Fibroblast of the aortic adventitia (primary cell): ENCODE measurements at regions not wholly inside any gene's neighbourhood (a gene's known extent, or its start where the extent isn't known, plus 50 kb on each side); places are given as distances from the start of the nearest gene placed in this dataset.

Experiments
- DNase-seq: peaks from one replicate; pipeline ENCODE4 v3.0.0-alpha.2; 2010; ENCODE audit warnings: low read depth
- H3K4me3 ChIP-seq: 2 replicates; pipeline ENCODE4 v1.5.1; 2011; ENCODE audit warnings: low read depth, mild to moderate bottlenecking, control low read depth, low read length, moderate library complexity
- TF ChIP-seq, protein P1 (sequence below): IDR thresholded peaks from 2 replicates; pipeline ENCODE4 v1.5.1; 2011; ENCODE audit warnings: mild to moderate bottlenecking, low read length, control low read depth, inconsistent platforms; ENCODE audit not compliant: insufficient read depth

DNA sequence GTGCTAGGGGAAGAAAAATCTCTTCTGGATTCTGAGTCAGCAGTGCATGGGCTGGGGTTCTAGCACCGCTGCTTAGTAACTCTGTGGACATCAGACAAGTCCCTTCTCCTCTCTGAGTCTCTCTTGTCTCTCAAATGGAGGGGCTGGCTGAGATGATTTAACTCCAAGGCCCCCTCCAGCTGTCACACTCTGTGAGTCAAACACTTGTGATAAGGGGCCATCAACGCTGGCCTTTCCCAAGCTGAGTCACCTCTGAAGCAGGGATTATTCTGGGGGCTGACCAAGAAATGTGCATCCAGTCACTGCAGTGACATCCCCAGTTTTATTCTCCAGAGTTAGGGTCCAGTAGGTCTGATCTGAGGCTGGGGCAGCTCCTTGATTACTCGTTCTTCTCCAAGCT, 110.4 kb upstream of the ZNF462 start:
- no peak overlapping the region for H3K4me3 ChIP-seq
- TF ChIP-seq, protein P1, sequence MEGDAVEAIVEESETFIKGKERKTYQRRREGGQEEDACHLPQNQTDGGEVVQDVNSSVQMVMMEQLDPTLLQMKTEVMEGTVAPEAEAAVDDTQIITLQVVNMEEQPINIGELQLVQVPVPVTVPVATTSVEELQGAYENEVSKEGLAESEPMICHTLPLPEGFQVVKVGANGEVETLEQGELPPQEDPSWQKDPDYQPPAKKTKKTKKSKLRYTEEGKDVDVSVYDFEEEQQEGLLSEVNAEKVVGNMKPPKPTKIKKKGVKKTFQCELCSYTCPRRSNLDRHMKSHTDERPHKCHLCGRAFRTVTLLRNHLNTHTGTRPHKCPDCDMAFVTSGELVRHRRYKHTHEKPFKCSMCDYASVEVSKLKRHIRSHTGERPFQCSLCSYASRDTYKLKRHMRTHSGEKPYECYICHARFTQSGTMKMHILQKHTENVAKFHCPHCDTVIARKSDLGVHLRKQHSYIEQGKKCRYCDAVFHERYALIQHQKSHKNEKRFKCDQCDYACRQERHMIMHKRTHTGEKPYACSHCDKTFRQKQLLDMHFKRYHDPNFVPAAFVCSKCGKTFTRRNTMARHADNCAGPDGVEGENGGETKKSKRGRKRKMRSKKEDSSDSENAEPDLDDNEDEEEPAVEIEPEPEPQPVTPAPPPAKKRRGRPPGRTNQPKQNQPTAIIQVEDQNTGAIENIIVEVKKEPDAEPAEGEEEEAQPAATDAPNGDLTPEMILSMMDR: no peak
- DNase-seq: no peak

DNA sequence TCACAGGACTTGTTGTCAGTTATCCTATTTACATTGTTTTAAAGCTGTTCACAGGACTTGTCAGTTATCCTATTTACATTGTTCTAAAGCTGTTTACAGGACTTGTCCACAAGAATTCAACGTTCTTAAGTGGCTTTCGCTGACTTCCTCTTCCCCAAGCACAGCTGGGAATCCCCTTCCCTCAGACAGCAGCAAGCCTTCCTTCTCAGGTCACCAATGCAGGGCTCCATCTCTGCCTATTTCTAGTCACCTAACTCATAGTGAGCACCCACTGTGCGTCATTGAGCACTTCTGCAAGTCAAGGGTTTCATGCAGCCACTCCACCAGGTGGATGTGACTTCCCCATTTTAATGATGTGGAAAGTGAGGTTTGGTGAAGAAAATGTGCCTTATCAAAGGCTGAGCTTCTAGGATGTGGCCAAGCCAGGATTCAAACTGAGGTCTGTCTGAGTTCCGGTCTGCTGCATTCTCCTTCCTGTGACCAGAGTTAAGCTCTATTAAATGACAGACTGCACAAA, 109.8 kb upstream of the ZNF462 start:
- DNase-seq: no peak
- TF ChIP-seq, protein P1: no peak

DNA sequence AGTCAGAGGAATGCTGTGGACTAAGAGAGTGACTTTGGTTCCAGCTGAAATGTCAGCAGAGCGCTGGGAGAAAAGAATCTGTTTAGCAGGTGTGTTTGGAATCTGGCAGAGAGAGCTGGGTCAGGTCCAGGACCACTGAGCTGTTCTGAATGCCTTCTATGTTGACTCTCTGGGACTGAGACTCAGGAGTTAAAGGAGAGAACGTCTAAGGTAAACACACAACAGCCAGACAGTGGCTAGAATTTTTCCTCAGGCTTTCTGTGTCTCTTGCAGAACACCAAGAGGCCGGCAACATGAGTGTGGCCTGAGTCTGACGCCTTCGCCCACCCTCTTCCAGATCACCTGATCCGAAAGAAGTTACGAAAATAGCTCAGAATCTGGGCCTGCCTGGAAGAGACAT, 107.2 kb upstream of the ZNF462 start:
- no peak for DNase-seq
- TF ChIP-seq, protein P1: no peak
- no peak overlapping the region for H3K4me3 ChIP-seq

More for the DNA sequence above, 109.8 kb upstream of the ZNF462 start:
- no peak overlapping the region for H3K4me3 ChIP-seq

DNA sequence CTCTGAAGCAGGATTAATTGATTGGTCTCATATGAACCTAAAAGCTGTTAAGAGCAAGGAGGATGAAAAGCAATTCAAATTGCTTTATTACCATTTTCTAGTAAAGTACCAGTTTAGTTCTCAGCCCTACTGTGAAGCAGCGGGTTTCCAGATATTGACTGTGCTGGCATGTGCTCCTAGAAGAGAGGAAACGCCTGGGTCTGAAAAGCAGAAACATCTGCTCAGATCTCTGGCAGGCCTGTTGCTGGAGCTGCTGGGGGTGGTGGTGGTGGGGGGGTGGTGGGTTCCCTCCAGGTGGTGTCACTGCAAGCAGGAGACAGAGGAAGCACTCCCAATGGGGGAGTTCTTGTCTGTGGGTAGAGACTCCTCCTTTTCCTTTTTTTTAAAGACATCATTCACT, 105.5 kb upstream of the ZNF462 start:
- H3K4me3 ChIP-seq: no peak overlapping the region
- TF ChIP-seq, protein P1: no peak

DNA sequence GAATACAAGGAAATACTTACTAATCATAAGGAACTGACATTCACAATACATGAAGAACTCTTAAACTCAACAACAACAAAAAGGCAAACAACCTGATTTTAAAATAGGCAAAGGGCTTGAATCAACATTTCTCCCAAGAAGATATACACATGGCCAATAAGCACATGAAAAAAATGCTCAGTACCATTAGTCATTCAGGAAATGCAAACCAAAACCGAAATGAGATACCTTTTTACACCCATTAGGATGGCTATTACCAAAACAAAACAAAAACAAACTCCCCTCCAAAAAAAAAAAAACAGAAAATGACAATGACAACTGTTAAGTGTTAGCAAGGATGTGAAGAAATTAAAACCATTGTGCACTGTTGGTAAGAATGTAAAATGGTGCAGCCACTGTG, 104.1 kb upstream of the ZNF462 start:
- no peak overlapping the region for H3K4me3 ChIP-seq
- TF ChIP-seq, protein P1: no peak
- DNase-seq: no peak

More for the DNA sequence above, 105.5 kb upstream of the ZNF462 start:
- no peak for DNase-seq

DNA sequence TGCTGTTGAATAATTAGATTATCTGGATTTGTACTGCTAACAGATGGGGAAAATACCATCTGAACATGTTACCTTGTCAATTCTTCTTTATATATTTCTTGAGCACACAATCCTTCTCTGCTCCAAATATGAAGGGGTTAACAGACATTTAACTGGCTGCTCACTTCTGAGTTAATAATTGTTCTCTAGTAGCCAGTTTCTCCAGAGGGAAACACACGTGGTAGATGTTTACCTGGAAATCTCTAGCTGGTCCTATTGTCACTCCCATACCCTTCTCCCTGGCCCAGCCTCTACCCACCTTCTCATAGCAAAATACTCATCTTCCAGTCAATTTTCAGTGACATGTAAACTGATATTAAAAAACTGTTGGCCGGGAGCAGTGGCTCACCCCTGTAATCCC, 101.5 kb upstream of the ZNF462 start:
- H3K4me3 ChIP-seq: no peak overlapping the region
- no peak for DNase-seq
- TF ChIP-seq, protein P1: no peak

DNA sequence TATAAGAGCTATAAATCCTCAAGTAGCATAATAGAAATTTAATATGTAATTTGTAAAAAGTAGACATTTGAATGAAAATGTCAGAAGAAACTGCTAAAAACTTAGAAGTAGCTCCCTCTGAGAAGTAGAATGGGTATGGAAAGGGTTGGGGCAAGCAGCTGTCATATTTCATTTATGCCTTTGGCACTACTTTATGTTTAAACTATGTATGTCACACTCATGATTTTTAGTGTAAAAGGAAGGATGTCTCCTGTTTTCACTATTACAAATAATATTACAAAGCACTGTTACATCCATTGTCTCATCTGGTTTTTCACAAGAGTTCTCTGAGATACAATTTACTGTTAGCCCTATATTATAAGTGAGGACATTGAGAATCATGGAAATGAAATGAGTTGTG, 96.3 kb upstream of the ZNF462 start:
- H3K4me3 ChIP-seq: no peak overlapping the region
- TF ChIP-seq, protein P1: no peak
- DNase-seq: no peak
